IMR-90 (cell line): ENCODE measurements at regions not wholly inside any gene's neighbourhood (a gene's known extent, or its start where the extent isn't known, plus 50 kb on each side); places are given as distances from the start of the nearest gene placed in this dataset.

ENCODE experiments used
- BHLHE40 ChIP-seq: fragments of 150-350 bp; IDR thresholded peaks from 2 replicates; pipeline ENCODE4 v1.6.1; 2016; ENCODE audit warnings: mild to moderate bottlenecking, low read depth, low read length
- CEBPB ChIP-seq: IDR thresholded peaks from 2 replicates; pipeline ENCODE4 v1.6.1; 2012; ENCODE audit warnings: low read depth, low read length, improper control_type of control experiment
- CHD1 ChIP-seq: IDR thresholded peaks from 2 replicates; pipeline ENCODE4 v1.6.1; 2012; ENCODE audit warnings: low read depth, low read length, improper control_type of control experiment
- CTCF ChIP-seq: conservative IDR thresholded peaks from 2 replicates; pipeline ENCODE4 v1.5.1; 2012; ENCODE audit warnings: mild to moderate bottlenecking, low read depth, low read length, improper control_type of control experiment
- MAFK ChIP-seq: IDR thresholded peaks from 2 replicates; pipeline ENCODE4 v1.6.1; 2012; ENCODE audit warnings: low read depth, low read length, improper control_type of control experiment
- MAZ ChIP-seq: IDR thresholded peaks from 2 replicates; pipeline ENCODE4 v1.6.1; 2012; ENCODE audit warnings: low read depth, mild to moderate bottlenecking, low read length, improper control_type of control experiment, moderate library complexity, borderline replicate concordance
- MXI1 ChIP-seq: IDR thresholded peaks from 2 replicates; pipeline ENCODE4 v1.6.1; 2012; ENCODE audit warnings: low read depth, mild to moderate bottlenecking, low read length, moderate library complexity, borderline replicate concordance
- NFE2L2 ChIP-seq: fragments of 150-350 bp; IDR thresholded peaks from 2 replicates; pipeline ENCODE4 v1.6.1; 2016; ENCODE audit warnings: low read depth, mild to moderate bottlenecking, low read length
- POLR2A ChIP-seq: IDR thresholded peaks from 2 replicates; pipeline ENCODE4 v1.6.1; 2012; ENCODE audit warnings: mild to moderate bottlenecking, low read depth, low read length
- RAD21 ChIP-seq: IDR thresholded peaks from 2 replicates; pipeline ENCODE4 v1.6.1; 2012; ENCODE audit warnings: low read length, improper control_type of control experiment
- RCOR1 ChIP-seq: IDR thresholded peaks from 2 replicates; pipeline ENCODE4 v1.6.1; 2012; ENCODE audit warnings: mild to moderate bottlenecking, low read length, improper control_type of control experiment; ENCODE audit not compliant: insufficient replicate concordance
- RFX5 ChIP-seq: IDR thresholded peaks from 2 replicates; pipeline ENCODE4 v1.8.0; 2012; ENCODE audit warnings: low read depth, mild to moderate bottlenecking, low read length, moderate library complexity
- SMC3 ChIP-seq: fragments of 150-350 bp; IDR thresholded peaks from 2 replicates; pipeline ENCODE4 v1.6.1; 2016; ENCODE audit warnings: low read depth, mild to moderate bottlenecking, antibody characterized with exemption, low read length, moderate library complexity
- USF2 ChIP-seq: fragments of 150-350 bp; IDR thresholded peaks from 2 replicates; pipeline ENCODE4 v1.6.1; 2017; ENCODE audit warnings: mild to moderate bottlenecking, antibody characterized with exemption, low read length, low read depth

GRCh38 chr3:178109691-178110090 lies 426.5 kb upstream of the KCNMB2 start:
- no peak for TF ChIP-seq POLR2A
- no peak for TF ChIP-seq CTCF
- TF ChIP-seq BHLHE40 = no peak
- no peak for TF ChIP-seq SMC3
- no peak for TF ChIP-seq RFX5
- TF ChIP-seq CHD1 = no peak
- TF ChIP-seq USF2 = no peak
- no peak for TF ChIP-seq MXI1
- no peak for TF ChIP-seq CEBPB
- no peak for TF ChIP-seq MAZ
- TF ChIP-seq RAD21 = no peak
- TF ChIP-seq NFE2L2 = no peak
- no peak for TF ChIP-seq MAFK
- TF ChIP-seq RCOR1 = no peak
